ENCODE measurements at regions not wholly inside any gene's neighbourhood (a gene's known extent, or its start where the extent isn't known, plus 50 kb on each side); places are given as distances from the start of the nearest gene placed in this dataset.

- H3K4me3 ChIP-seq (ENCODE audit: low read depth, low read length), result no peak overlapping the region
- no peaks in the 10 kb centered on the region for H3K27me3 ChIP-seq (ENCODE audit: control insufficient read depth, insufficient read depth, low read length)
- no peaks in the 10 kb centered on the region for H3K36me3 ChIP-seq (ENCODE audit: control insufficient read depth, insufficient read depth, low read length)
- DNase-seq (ENCODE audit: low read depth), result no peak
- no peak for TF ChIP-seq CTCF (IDR thresholded peaks at IDR 0.05; ENCODE audit: insufficient read depth, low read length, poor library complexity, severe bottlenecking)
Measured at GRCh38 chr12:47570151-47570550, 135.7 kb downstream of the RPAP3 start.

DNA sequence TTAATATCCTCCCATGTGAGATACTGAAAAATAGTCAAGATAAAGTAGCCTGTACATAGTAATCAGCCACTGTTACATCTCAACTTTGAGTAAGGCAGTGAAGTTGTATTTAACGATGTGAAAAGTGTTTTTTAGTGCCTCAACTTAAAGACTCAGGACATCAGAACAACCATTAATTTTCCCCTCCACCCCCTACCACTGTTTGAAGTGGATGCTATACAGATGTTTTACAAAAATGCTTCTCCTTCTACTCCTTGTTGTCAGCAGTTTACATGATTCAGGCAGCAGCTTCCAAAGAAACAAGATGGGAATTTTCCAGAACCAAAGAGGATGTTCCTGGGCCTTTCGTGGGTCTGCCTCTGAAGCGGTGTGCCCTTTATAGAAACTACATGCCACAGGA lies 143.6 kb downstream of the RPAP3 start:
- no peak for TF ChIP-seq CTCF (IDR thresholded peaks at IDR 0.05; ENCODE audit: insufficient read depth, low read length, poor library complexity, severe bottlenecking)
- Histone ChIP-seq H3K4me3 (ENCODE audit: low read depth, low read length) (no peak overlapping the region), H3K36me3 (ENCODE audit: control insufficient read depth, insufficient read depth, low read length) (no peaks in the 10 kb centered on the region), H3K27me3 (ENCODE audit: control insufficient read depth, insufficient read depth, low read length) (no peaks in the 10 kb centered on the region)
- DNase-seq (ENCODE audit: low read depth), result no peak

- no peaks in the 10 kb centered on the region for H3K27me3 ChIP-seq (ENCODE audit: control insufficient read depth, insufficient read depth, low read length)
- no peak for TF ChIP-seq CTCF (IDR thresholded peaks at IDR 0.05; ENCODE audit: insufficient read depth, low read length, poor library complexity, severe bottlenecking)
- DNase-seq (ENCODE audit: low read depth), result no peak
- H3K36me3 ChIP-seq (ENCODE audit: control insufficient read depth, insufficient read depth, low read length), result no peaks in the 10 kb centered on the region
- H3K4me3 ChIP-seq (ENCODE audit: low read depth, low read length), result no peak overlapping the region
Measured at GRCh38 chr12:47561746-47562145, 144.1 kb downstream of the RPAP3 start.

DNA sequence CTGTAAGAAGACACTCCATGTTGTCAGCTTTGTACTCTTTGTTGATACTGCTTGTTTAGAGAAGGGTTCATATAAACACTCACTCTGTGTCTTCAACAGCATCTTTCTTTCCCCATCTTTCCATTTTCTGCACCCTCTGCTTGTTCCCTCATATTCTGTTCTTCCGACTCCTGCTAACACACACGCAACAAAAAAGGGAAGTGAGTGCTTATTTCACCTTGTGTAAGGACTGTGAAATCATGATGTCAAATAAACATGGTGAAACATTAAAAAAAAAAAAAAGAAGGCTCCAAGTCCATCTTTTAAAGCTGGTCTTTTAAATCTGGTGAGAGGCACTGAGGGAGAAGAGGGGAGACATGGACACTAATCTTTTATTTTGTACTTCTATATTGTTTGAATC lies 145.4 kb downstream of the RPAP3 start:
- H3K36me3 ChIP-seq (ENCODE audit: control insufficient read depth, insufficient read depth, low read length), result no peaks in the 10 kb centered on the region
- H3K27me3 ChIP-seq (ENCODE audit: control insufficient read depth, insufficient read depth, low read length), result no peaks in the 10 kb centered on the region
- no peak for DNase-seq (ENCODE audit: low read depth)
- TF ChIP-seq CTCF (IDR thresholded peaks at IDR 0.05; ENCODE audit: insufficient read depth, low read length, poor library complexity, severe bottlenecking), result no peak
- no peak overlapping the region for H3K4me3 ChIP-seq (ENCODE audit: low read depth, low read length)

DNA sequence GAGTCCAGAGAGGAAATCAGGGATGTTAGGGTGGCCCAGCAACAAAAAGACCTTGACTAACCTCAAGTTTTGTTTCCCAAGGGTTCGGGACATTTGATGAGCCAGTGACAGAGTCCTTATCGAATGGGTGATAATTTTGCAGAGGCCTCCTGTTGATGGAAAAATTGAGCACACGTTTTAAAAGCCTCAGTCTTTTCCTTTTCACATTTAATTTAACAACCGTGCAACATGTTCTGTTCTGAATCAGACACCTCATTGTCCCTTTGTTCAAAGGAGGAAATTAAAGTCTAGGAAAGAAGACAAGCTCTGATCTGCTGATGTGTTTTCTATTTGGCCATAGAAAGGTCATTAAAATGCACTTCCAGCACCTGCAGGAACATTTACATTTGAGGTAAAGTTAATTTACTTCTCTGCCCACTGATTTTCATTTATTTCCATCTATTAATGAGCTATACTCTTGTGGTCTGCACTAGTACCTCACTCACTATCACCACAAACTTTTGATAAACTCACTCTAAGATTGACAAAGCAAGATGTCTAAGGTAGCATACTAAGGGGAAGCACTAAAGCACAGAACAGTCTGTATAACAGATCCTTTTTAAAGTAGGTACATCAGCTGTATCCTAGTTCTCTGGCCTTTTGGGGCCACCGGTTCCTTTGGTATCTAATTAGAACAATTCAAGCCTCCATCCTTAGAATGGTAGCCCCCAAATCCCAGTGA lies 147.0 kb downstream of the RPAP3 start:
- no peak overlapping the region for H3K4me3 ChIP-seq (ENCODE audit: low read depth, low read length)
- no peaks in the 10 kb centered on the region for H3K27me3 ChIP-seq (ENCODE audit: control insufficient read depth, insufficient read depth, low read length)
- no peak for DNase-seq (ENCODE audit: low read depth)
- no peak for TF ChIP-seq CTCF (IDR thresholded peaks at IDR 0.05; ENCODE audit: insufficient read depth, low read length, poor library complexity, severe bottlenecking)
- no peaks in the 10 kb centered on the region for H3K36me3 ChIP-seq (ENCODE audit: control insufficient read depth, insufficient read depth, low read length)

DNA sequence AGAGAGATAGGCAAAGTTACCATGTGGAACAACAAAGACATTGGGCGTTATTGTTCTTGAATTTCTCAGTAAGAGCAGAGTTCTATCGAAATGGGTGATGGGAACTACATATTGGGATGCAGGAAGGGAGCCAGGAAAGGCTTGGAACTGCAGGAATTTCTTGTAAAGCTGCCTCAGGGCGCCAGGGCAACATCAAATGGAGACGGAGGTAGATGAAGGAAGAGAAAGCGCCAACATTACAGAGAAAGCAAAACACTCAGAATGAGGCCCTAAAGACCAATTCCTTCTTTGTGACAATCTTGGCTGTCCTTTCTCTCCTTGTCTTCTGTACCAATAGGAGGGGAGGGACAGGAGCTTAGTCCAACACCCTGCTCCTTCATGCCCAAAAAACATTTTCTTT lies 148.4 kb downstream of the RPAP3 start:
- DNase-seq (ENCODE audit: low read depth), result no peak
- no peaks in the 10 kb centered on the region for H3K36me3 ChIP-seq (ENCODE audit: control insufficient read depth, insufficient read depth, low read length)
- TF ChIP-seq CTCF (IDR thresholded peaks at IDR 0.05; ENCODE audit: insufficient read depth, low read length, poor library complexity, severe bottlenecking), result no peak
- H3K27me3 ChIP-seq (ENCODE audit: control insufficient read depth, insufficient read depth, low read length), result no peaks in the 10 kb centered on the region
- no peak overlapping the region for H3K4me3 ChIP-seq (ENCODE audit: low read depth, low read length)
